K562 (cell line): ENCODE measurements at regions not wholly inside any gene's neighbourhood (a gene's known extent, or its start where the extent isn't known, plus 50 kb on each side); places are given as distances from the start of the nearest gene placed in this dataset.

Experiments
- ATAC-seq: fragments of 200-7000 bp; cut with Tn5 transposase; 3 replicates; pipeline ENCODE4 v1.9.1; 2020; ENCODE audit warnings: moderate library complexity
- BruUV-seq: library from RNA; stranded (reverse); fragments of 400-500 nt; replicated peaks from 2 replicates; lab custom pipeline; 2021; lab: Mats Ljungman, UMichigan
- CTCF ChIA-PET: fragments of 300-600 bp; formaldehyde crosslinking; extraction: SDS; loops from one replicate; lab custom pipeline; 2021; ENCODE audit warnings: low intra/inter-chr PET ratio; lab: Yijun Ruan, JAX
- POLR2A ChIA-PET: fragments of 300-600, 350-650 bp; sonication (Branson Sonifier 250); formaldehyde crosslinking; extraction: SDS; loops from one replicate; lab custom pipeline; 2021; ENCODE audit warnings: antibody characterized with exemption, inconsistent platforms; lab: Yijun Ruan, JAX
- DNase-seq, 4 experiments: peaks; one replicate each; pipeline versions ENCODE4 v3.0.0 to v3.0.0-alpha.2; 2011 to 2018; ENCODE audit warnings: low spot score in 3 of 4, mixed read lengths in 3 of 4; ENCODE audit errors: extremely low read depth in 1 of 4
- FAIRE-seq: peaks from 2 replicates; lab custom pipeline; 2011; peaks lifted over from hg19 to GRCh38; lab: Jason Lieb, UNC
- H2AFZ ChIP-seq: 2 replicates; pipeline ENCODE4 v1.6.0; 2011; ENCODE audit warnings: low read depth, low read length, control low read depth, inconsistent platforms
- H3K27ac ChIP-seq: fragments of 200-600 bp; 3 replicates; pipeline ENCODE4 v1.8.0; 2011; ENCODE audit warnings: low read depth, mild to moderate bottlenecking, control low read depth, inconsistent platforms, low read length, moderate library complexity, mixed read lengths; ENCODE audit errors: extremely low read depth
- H3K27me3 ChIP-seq, 2 experiments: fragments of 300-600 bp in 1 of 2; 2 replicates in 1 of 2; 3 replicates in 1 of 2; pipeline versions ENCODE4 v1.6.0 to v1.8.0; 2011; ENCODE audit warnings: inconsistent platforms in 2 of 2, low read length in 2 of 2, mild to moderate bottlenecking in 1 of 2, mixed read lengths in 1 of 2, moderate library complexity in 1 of 2; ENCODE audit not compliant: control insufficient read depth in 2 of 2, insufficient read depth in 2 of 2
- H3K36me3 ChIP-seq: fragments of 300-600 bp; 3 replicates; pipeline ENCODE4 v1.8.0; 2011; ENCODE audit warnings: mild to moderate bottlenecking, low read length, inconsistent platforms; ENCODE audit not compliant: control insufficient read depth, insufficient read depth
- H3K4me1 ChIP-seq, 2 experiments: fragments of 200-600 bp in 1 of 2; replicated peaks in 1 of 2; 2 replicates in 1 of 2; 3 replicates in 1 of 2; pipeline versions ENCODE4 v1.5.1 to v1.8.0; 2011; ENCODE audit warnings: inconsistent platforms in 2 of 2, low read length in 2 of 2, mild to moderate bottlenecking in 1 of 2, mixed read lengths in 1 of 2, moderate library complexity in 1 of 2; ENCODE audit not compliant: control insufficient read depth in 2 of 2, insufficient read depth in 2 of 2
- H3K4me2 ChIP-seq: 2 replicates; pipeline ENCODE4 v1.6.1; 2011; ENCODE audit warnings: low read length, control low read depth, inconsistent platforms, mixed read lengths; ENCODE audit not compliant: insufficient read depth
- H3K4me3 ChIP-seq: fragments of 200-600 bp; sonication (generic), shearing (Covaris generic); 2 replicates; pipeline ENCODE4 v1.5.1; 2016; ENCODE audit warnings: control low read depth, inconsistent platforms
- H3K79me2 ChIP-seq: fragments of 200-600 bp; 3 replicates; pipeline ENCODE4 v1.8.0; 2011; ENCODE audit warnings: low read length, inconsistent platforms; ENCODE audit not compliant: control insufficient read depth, insufficient read depth
- H3K9ac ChIP-seq, 2 experiments: 2 replicates each; pipeline versions ENCODE4 v1.6.0 to v1.6.1; 2011; ENCODE audit warnings: low read depth in 2 of 2, low read length in 2 of 2, control low read depth in 1 of 2, inconsistent platforms in 1 of 2, mild to moderate bottlenecking in 1 of 2, mixed read lengths in 1 of 2; ENCODE audit not compliant: insufficient read depth in 1 of 2
- H3K9me1 ChIP-seq: one replicate; pipeline ENCODE4 v1.6.0; 2011; ENCODE audit warnings: inconsistent platforms, mild to moderate bottlenecking, low read length, moderate library complexity; ENCODE audit not compliant: control insufficient read depth, insufficient read depth
- H3K9me3 ChIP-seq: replicated peaks from 2 replicates; pipeline ENCODE4 v1.5.1; 2011; ENCODE audit warnings: low read depth, low read length, inconsistent platforms; ENCODE audit not compliant: control insufficient read depth, insufficient read depth
- H4K20me1 ChIP-seq: replicated peaks from 2 replicates; pipeline ENCODE4 v1.6.1; 2011; ENCODE audit warnings: low read length, inconsistent platforms, mixed read lengths; ENCODE audit not compliant: control insufficient read depth, insufficient read depth
- BRCA1 ChIP-seq, 2 experiments: fragments of 450-650 bp in 1 of 2; sonication (generic) in 1 of 2; formaldehyde crosslinking in 1 of 2; IDR thresholded peaks; 2 replicates each; pipeline versions ENCODE4 v1.5.0 to v1.6.1; 2017 to 2020; ENCODE audit warnings: mild to moderate bottlenecking in 1 of 2, missing genetic modification reagents in 1 of 2
- CBX8 ChIP-seq: fragments of 200-600 bp; sonication (generic); IDR thresholded peaks from 2 replicates; pipeline ENCODE4 v1.6.1; 2012; ENCODE audit warnings: borderline replicate concordance, mixed run types, low read depth, mild to moderate bottlenecking, moderate library complexity, mixed read lengths, low read length, control low read depth, inconsistent platforms; ENCODE audit not compliant: poor library complexity, severe bottlenecking; ENCODE audit errors: extremely low read depth
- CHD1 ChIP-seq: fragments of 200-600 bp; sonication (generic); IDR thresholded peaks from one replicate; pipeline ENCODE4 v1.6.1; 2012; ENCODE audit warnings: mild to moderate bottlenecking, moderate library complexity, low read length, inconsistent platforms
- HCFC1 ChIP-seq: IDR thresholded peaks from 2 replicates; pipeline ENCODE4 v1.6.1; 2012; ENCODE audit warnings: low read depth, low read length, improper control_type of control experiment
- KHSRP ChIP-seq: fragments of 450-650 bp; IDR thresholded peaks from 2 replicates; pipeline ENCODE4 v1.6.1; 2017
- SAFB ChIP-seq: fragments of 200-400 bp; formaldehyde crosslinking; IDR thresholded peaks from 2 replicates; pipeline ENCODE4 v1.6.1; 2017; ENCODE audit warnings: low read depth, low read length, borderline replicate concordance
- SMARCC2 ChIP-seq: fragments of 450-650 bp; IDR thresholded peaks from 2 replicates; pipeline ENCODE4 v1.6.1; 2017; ENCODE audit warnings: antibody characterized with exemption, moderate library complexity, mild to moderate bottlenecking, low read depth
- ZNF274 ChIP-seq: IDR thresholded peaks from 2 replicates; pipeline ENCODE4 v1.6.1; 2011; ENCODE audit warnings: low read depth, mild to moderate bottlenecking, low read length, moderate library complexity, borderline replicate concordance
- WGBS: fragments of 100-300 bp; shearing (Covaris generic); methylation state at CpG from one replicate; pipeline ENCODE4 v1.1.6; 2016; ENCODE audit warnings: low coverage, mixed read lengths; ENCODE audit not compliant: insufficient coverage; ENCODE audit errors: missing lambda C conversion rate; 5-methylcytosine and 5-hydroxymethylcytosine counted together
- in situ Hi-C: fragments of 300-500 bp; cut with MboI; formaldehyde crosslinking; loops from 4 replicates; pipeline ENCODE4 v1.15.0; 2018; ENCODE audit warnings: inconsistent platforms, mixed read lengths
- intact Hi-C: fragments of 100-400 bp; cut with micrococcal nuclease; formaldehyde crosslinking; loops from 2 replicates; pipeline ENCODE4 v1.14.2; 2022
- TF ChIP-seq, protein P1 (sequence below), 2 experiments: fragments of 450-650 bp in 1 of 2; sonication (generic) in 1 of 2; formaldehyde crosslinking in 1 of 2; IDR thresholded peaks in 1 of 2; conservative IDR thresholded peaks in 1 of 2; 2 replicates each; pipeline versions ENCODE4 v1.6.1 to v1.8.1; 2016 to 2023; ENCODE audit warnings: mild to moderate bottlenecking in 2 of 2, moderate library complexity in 2 of 2, inconsistent platforms in 1 of 2, missing genetic modification reagents in 1 of 2
- TF ChIP-seq, protein P2 (sequence below): IDR thresholded peaks from 2 replicates; pipeline ENCODE4 v1.6.1; 2016; ENCODE audit warnings: missing genetic modification characterization, missing compliant biosample characterization

- ATAC-seq: no peak
- 0% methylated on average over 3 of the region's 3 CpGs for WGBS
- Histone ChIP-seq H3K27me3 (no peaks in the 10 kb centered on the region), H3K36me3 (no peaks in the 10 kb centered on the region), H3K9me3 (no peaks in the 10 kb centered on the region), H4K20me1 (no peaks in the 10 kb centered on the region), H3K4me1 (no peaks in the 10 kb centered on the region), H2AFZ (no peak overlapping the region), H3K4me2 (no peak overlapping the region), H3K27ac (no peak overlapping the region), H3K4me3 (no peak overlapping the region), H3K9ac (no peak overlapping the region), H3K79me2 (no peaks in the 10 kb centered on the region), H3K9me1 (no peaks in the 10 kb centered on the region)
- in situ Hi-C loops: loop anchor here (10.0 kb wide), 1 partner anchor 468 kb away; no protein-coding TSS in a partner anchor
- FAIRE-seq: no peak
- POLR2A ChIA-PET: no interaction called here
- intact Hi-C loops: no loop called here
- no TSS peak for BruUV-seq
- TF ChIP-seq KHSRP: no peak
- no peak for TF ChIP-seq ZNF274
- no peak for TF ChIP-seq CBX8
- no peak for TF ChIP-seq HCFC1
- TF ChIP-seq CHD1: no peak
- no peak for TF ChIP-seq BRCA1 (IDR thresholded peaks at IDR 0.05)
- no peak for TF ChIP-seq BRCA1 (CRISPR knock-in tag; IDR thresholded peaks at IDR 0.05)
- TF ChIP-seq SMARCC2: no peak
- TF ChIP-seq SAFB: no peak
- TF ChIP-seq, protein P1, sequence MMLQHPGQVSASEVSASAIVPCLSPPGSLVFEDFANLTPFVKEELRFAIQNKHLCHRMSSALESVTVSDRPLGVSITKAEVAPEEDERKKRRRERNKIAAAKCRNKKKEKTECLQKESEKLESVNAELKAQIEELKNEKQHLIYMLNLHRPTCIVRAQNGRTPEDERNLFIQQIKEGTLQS (IDR thresholded peaks at IDR 0.05): no peak
- TF ChIP-seq, protein P1 (CRISPR knock-in tag; conservative IDR thresholded peaks at IDR 0.05): no peak
- TF ChIP-seq, protein P2, sequence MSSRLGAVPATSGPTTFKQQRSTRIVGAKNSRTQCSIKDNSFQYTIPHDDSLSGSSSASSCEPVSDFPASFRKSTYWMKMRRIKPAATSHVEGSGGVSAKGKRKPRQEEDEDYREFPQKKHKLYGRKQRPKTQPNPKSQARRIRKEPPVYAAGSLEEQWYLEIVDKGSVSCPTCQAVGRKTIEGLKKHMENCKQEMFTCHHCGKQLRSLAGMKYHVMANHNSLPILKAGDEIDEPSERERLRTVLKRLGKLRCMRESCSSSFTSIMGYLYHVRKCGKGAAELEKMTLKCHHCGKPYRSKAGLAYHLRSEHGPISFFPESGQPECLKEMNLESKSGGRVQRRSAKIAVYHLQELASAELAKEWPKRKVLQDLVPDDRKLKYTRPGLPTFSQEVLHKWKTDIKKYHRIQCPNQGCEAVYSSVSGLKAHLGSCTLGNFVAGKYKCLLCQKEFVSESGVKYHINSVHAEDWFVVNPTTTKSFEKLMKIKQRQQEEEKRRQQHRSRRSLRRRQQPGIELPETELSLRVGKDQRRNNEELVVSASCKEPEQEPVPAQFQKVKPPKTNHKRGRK: no peak
- DNase-seq: no peak
- CTCF ChIA-PET: no interaction called here
Measured at GRCh38 chr4:17072483-17072882, 174.0 kb upstream of the LDB2 start.
